ENCODE measurements at regions not wholly inside any gene's neighbourhood (a gene's known extent, or its start where the extent isn't known, plus 50 kb on each side); places are given as distances from the start of the nearest gene placed in this dataset.

DNA sequence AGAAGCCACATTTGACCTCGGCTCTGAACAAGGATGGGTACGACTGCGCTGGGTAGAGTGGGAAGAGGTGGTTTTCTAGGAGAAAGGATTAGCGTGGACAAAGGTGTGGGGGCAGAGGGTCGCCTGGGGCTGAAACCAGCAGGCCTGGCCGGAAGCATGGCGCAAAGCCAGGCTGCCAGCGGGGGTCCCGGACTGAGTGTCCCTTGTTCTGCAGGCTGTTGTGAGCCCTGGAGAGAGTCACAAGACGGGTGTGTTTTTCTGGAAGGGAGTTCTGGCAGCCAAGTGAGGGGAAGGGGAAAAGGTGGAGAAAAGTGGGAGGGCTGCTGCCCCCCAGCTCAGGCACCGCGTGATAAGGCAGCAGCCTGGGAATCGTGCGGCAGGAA, 98.5 kb upstream of the MEF2A start:
- TF ChIP-seq, protein P1, sequence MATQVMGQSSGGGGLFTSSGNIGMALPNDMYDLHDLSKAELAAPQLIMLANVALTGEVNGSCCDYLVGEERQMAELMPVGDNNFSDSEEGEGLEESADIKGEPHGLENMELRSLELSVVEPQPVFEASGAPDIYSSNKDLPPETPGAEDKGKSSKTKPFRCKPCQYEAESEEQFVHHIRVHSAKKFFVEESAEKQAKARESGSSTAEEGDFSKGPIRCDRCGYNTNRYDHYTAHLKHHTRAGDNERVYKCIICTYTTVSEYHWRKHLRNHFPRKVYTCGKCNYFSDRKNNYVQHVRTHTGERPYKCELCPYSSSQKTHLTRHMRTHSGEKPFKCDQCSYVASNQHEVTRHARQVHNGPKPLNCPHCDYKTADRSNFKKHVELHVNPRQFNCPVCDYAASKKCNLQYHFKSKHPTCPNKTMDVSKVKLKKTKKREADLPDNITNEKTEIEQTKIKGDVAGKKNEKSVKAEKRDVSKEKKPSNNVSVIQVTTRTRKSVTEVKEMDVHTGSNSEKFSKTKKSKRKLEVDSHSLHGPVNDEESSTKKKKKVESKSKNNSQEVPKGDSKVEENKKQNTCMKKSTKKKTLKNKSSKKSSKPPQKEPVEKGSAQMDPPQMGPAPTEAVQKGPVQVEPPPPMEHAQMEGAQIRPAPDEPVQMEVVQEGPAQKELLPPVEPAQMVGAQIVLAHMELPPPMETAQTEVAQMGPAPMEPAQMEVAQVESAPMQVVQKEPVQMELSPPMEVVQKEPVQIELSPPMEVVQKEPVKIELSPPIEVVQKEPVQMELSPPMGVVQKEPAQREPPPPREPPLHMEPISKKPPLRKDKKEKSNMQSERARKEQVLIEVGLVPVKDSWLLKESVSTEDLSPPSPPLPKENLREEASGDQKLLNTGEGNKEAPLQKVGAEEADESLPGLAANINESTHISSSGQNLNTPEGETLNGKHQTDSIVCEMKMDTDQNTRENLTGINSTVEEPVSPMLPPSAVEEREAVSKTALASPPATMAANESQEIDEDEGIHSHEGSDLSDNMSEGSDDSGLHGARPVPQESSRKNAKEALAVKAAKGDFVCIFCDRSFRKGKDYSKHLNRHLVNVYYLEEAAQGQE (IDR thresholded peaks at IDR 0.05; ENCODE audit: low read depth) = no peak
- no peak for TF ChIP-seq NFIC (IDR thresholded peaks at IDR 0.05)
- no peak for TF ChIP-seq CREB1 (IDR thresholded peaks at IDR 0.05; ENCODE audit: low read depth)

DNA sequence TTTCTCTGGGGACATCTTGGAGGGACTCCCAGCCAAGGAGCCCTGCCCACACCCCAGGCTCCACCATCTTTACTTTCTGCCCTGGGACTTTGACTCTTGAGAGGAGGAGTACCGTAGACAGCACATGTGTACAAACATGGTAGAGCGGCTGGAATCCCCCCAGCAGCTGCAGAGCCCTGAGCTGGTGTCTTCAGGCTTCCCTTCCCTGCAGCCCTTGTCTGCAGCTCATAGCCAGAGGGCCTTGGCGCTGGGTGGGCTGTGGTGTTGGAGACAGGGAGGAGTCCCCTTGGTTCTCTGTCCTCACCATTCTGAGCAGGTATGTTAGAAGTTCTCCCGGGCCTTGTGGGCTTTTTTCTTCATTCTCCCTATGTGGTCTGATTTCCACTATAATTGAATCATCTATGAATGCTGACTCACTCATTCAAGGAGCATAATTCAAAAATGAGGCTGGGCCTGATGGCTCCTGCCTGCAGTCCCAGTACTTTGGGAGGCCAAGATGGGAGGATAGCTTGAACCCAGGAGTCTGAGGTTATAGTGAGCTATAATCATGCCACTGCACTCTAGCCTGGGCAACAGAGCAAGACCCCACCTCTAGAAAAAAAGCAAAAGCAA, 97.8 kb upstream of the MEF2A start:
- TF ChIP-seq FOXM1 (IDR thresholded peaks at IDR 0.05; ENCODE audit: borderline replicate concordance, low read depth) (no peak), ZBTB7A (IDR thresholded peaks at IDR 0.05; ENCODE audit: low read depth) (no peak), EP300 (IDR thresholded peaks at IDR 0.05; ENCODE audit: borderline replicate concordance) (no peak), EGR1 (IDR thresholded peaks at IDR 0.05) (no peak), TCF12 (IDR thresholded peaks at IDR 0.05; ENCODE audit: low read depth) (no peak), YY1 (IDR thresholded peaks at IDR 0.05; ENCODE audit: low read depth) (no peak), TAF1 (IDR thresholded peaks at IDR 0.05; ENCODE audit: low read depth) (no peak), NFIC (IDR thresholded peaks at IDR 0.05) (no peak), CEBPB (IDR thresholded peaks at IDR 0.05) (no peak), TEAD4 (IDR thresholded peaks at IDR 0.05) (no peak), RAD21 (IDR thresholded peaks at IDR 0.05; ENCODE audit: low read depth) (no peak), CREB1 (IDR thresholded peaks at IDR 0.05; ENCODE audit: low read depth) (no peak)
- TF ChIP-seq, protein P2, sequence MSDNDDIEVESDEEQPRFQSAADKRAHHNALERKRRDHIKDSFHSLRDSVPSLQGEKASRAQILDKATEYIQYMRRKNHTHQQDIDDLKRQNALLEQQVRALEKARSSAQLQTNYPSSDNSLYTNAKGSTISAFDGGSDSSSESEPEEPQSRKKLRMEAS (IDR thresholded peaks at IDR 0.05) = no peak
- TF ChIP-seq, protein P1 (IDR thresholded peaks at IDR 0.05; ENCODE audit: low read depth) = no peak
- TF ChIP-seq, protein P3, sequence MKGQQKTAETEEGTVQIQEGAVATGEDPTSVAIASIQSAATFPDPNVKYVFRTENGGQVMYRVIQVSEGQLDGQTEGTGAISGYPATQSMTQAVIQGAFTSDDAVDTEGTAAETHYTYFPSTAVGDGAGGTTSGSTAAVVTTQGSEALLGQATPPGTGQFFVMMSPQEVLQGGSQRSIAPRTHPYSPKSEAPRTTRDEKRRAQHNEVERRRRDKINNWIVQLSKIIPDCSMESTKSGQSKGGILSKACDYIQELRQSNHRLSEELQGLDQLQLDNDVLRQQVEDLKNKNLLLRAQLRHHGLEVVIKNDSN (IDR thresholded peaks at IDR 0.05) = no peak

DNA sequence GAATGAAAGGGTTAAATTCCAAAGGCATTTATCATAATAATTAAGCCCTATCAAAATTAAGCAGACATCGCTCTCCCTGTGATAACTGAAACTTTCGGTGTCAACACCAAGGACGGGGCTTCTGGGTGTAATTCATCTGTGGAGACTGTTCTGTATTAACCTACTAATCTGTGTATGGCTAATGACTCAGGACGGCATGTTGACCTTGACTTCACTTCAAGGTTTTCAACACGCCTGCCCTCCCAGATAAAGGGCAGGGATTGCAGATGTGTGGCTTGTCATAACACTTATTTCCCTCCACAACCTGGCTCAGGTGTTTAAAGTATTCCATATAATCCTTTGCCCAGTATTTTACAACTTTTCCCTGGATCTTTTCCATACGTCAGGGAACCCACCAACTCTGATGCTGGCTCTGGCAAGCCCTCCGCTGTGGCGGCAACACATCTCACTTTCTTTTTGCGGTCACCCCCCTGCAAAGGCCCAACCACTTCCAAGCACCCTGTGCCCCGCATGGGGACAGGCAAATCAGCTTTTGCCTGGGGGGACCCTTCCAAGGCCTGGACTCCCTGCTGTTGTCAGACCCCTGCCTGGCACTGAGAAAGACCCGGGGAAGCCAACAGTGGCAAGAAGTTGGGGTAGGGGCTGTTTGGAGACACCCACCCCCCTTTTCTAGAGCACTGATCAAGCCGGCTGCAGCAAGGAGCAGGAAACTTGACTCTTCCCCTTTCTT, 93.2 kb upstream of the MEF2A start:
- TF ChIP-seq, protein P2 (IDR thresholded peaks at IDR 0.05) = no peak

DNA sequence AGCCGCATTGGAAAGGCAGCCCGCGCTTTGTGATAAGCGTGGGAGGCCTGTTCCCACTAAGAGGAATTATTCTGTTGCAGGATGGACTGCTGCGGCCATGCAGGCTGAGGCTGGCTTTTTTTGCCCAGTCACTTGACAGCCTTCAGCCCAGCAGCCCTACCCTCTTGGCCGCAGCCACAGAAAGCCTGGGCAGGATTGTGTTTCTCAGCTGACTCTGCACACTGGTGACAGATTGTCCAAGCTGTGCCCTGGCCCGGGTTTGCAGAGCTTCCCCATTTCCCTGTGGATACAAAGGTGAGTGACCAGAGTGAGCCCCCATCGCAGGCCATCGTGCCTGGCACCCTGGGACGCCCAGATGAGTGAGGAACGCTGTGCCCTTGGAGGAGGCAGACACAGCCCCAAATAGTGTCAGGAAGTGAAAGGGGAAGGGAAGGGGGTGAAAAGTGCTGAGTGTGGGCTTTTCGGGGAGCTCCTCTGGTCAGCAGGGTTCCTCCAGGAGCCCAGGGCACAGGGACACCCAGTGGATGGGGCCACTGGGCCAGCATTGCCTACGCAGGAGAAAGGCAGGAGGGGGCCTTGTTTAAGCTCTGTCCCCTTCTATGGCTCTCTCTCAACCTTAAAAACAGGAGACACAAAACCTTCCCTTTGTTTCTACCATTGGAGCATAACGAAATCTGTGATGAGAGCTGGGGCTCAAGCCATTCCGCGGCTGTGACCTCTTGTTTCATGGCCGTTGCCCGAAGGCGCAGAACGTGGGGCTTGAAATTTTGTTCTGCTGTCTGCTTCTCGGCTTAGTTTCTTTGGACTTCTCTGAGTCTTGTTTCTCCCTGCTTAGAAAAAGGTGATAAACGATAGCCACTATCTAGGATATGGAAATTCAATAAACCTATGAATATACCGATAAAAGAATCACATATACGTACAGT, 91.5 kb upstream of the MEF2A start:
- TF ChIP-seq, protein P3 (IDR thresholded peaks at IDR 0.05) = no peak
- no peak for TF ChIP-seq CREB1 (IDR thresholded peaks at IDR 0.05; ENCODE audit: low read depth)
- no peak for TF ChIP-seq TAF1 (IDR thresholded peaks at IDR 0.05; ENCODE audit: low read depth)
- no peak for TF ChIP-seq EP300 (IDR thresholded peaks at IDR 0.05; ENCODE audit: borderline replicate concordance)
- TF ChIP-seq NFIC (IDR thresholded peaks at IDR 0.05) = no peak
- TF ChIP-seq TCF12 (IDR thresholded peaks at IDR 0.05; ENCODE audit: low read depth) = no peak
- no peak for TF ChIP-seq ZBTB7A (IDR thresholded peaks at IDR 0.05; ENCODE audit: low read depth)
- TF ChIP-seq CEBPB (IDR thresholded peaks at IDR 0.05) = no peak
- TF ChIP-seq, protein P2 (IDR thresholded peaks at IDR 0.05) = no peak
- no peak for TF ChIP-seq FOXM1 (IDR thresholded peaks at IDR 0.05; ENCODE audit: borderline replicate concordance, low read depth)
- TF ChIP-seq, protein P1 (IDR thresholded peaks at IDR 0.05; ENCODE audit: low read depth) = no peak
- no peak for TF ChIP-seq YY1 (IDR thresholded peaks at IDR 0.05; ENCODE audit: low read depth)
- TF ChIP-seq TEAD4 (IDR thresholded peaks at IDR 0.05) = no peak
- TF ChIP-seq EGR1 (IDR thresholded peaks at IDR 0.05) = no peak
- no peak for TF ChIP-seq RAD21 (IDR thresholded peaks at IDR 0.05; ENCODE audit: low read depth)

Data from Ishikawa (cell line).